Left lung (tissue), 4 donors: ENCODE measurements at regions not wholly inside any gene's neighbourhood (a gene's known extent, or its start where the extent isn't known, plus 50 kb on each side); places are given as distances from the start of the nearest gene placed in this dataset.

Experiments used
- ATAC-seq: fragments of 200-7000 bp; cut with Tn5 transposase; one replicate; pipeline ENCODE4 v1.9.1; 2020; ENCODE audit warnings: moderate library complexity
- DNase-seq, 4 donors: peaks; one replicate each; pipeline ENCODE4 v3.0.0-alpha.2; 2013 to 2020
- H3K27ac ChIP-seq, 2 donors: fragments of 200-600 bp; sonication (generic) in 1 of 2; one replicate each; pipeline versions ENCODE4 v1.5.0 to v1.8.0; 2020 to 2021
- H3K27me3 ChIP-seq, 2 donors: fragments of 200-600 bp; sonication (generic) in 1 of 2; one replicate each; pipeline versions ENCODE4 v1.5.0 to v1.8.0; 2020 to 2021
- H3K36me3 ChIP-seq, 2 donors: fragments of 200-600 bp; sonication (generic) in 1 of 2; one replicate each; pipeline versions ENCODE4 v1.5.0 to v1.8.0; 2020 to 2021
- H3K4me1 ChIP-seq, 2 donors: fragments of 200-600 bp; one replicate each; pipeline ENCODE4 v1.8.0; 2021
- H3K4me3 ChIP-seq, 2 donors: fragments of 200-600 bp; sonication (generic) in 1 of 2; one replicate each; pipeline versions ENCODE4 v1.5.0 to v1.8.0; 2020 to 2021; ENCODE audit warnings: mild to moderate bottlenecking in 1 of 2
- H3K9me3 ChIP-seq, 2 donors: fragments of 200-600 bp; sonication (generic) in 1 of 2; one replicate each; pipeline versions ENCODE4 v1.5.0 to v1.8.0; 2020 to 2021
- intact Hi-C, 2 donors: fragments of 100-400 bp; cut with DNase I; formaldehyde crosslinking; loops; one replicate each; pipeline versions ENCODE4 v1.11.2 to v1.14.2; 2022
- TF ChIP-seq, protein P1 (sequence below), 2 donors: fragments of 200-600 bp; sonication (generic) in 1 of 2; IDR thresholded peaks; one replicate each; pipeline versions ENCODE4 v1.5.0 to v1.8.0; 2021; ENCODE audit warnings: antibody characterized with exemption in 2 of 2
- donor health status: DM: no; HTN: yes; CAD: no.
- donor health status: DM: no; HTN: no; CAD: no.

DNA sequence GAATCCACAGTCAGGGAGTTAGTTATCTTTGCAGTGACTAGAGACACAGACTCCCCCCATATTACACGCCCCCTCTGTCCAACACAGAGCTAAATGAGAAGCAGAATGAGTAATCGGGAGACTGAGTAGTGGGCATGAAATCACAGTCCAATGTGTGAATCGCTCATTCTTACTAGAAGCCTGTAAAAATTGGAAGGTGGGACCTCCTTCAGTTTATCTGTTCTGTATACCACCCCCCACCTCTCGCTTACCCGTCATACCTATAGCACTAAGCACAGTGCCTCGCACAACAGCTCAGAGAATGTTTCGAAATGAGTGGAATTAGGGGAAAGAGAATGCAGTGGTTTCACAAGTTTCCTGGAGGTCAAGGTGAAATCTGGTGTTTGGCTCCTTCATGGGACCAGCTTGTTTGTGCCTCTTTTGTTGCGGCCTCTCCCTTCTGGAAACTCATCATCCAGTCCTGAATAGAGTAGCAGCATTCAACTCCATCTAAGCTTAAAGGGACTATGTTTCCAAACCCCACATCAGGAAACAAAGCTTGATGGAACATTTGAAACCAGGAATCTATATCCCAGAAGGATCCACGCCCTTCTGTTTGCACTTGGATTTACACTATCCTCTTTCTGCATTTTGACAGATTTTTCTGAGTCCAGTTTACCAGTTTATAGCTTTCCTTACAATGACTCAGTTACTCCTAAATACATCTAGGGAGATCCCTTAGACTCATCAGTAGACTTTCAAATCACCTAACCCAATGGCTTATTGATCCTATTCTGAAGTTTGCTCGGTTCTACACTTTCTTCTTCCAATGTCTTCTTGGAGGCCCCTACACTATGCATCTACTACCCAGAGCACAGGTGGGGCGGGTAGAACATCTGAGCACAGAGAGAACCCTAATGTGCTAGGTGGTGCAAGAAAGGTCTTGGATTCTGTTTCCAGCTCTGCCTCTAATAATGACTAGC, 59.2 kb upstream of the PIM1 start:
- no peaks in the 10 kb centered on the region for H3K27me3 ChIP-seq
- no peak overlapping the region for H3K4me3 ChIP-seq
- ATAC-seq (peak; percentile 15), DNase-seq (no peak)
- H3K36me3 ChIP-seq: no peaks in the 10 kb centered on the region
- TF ChIP-seq, protein P1, sequence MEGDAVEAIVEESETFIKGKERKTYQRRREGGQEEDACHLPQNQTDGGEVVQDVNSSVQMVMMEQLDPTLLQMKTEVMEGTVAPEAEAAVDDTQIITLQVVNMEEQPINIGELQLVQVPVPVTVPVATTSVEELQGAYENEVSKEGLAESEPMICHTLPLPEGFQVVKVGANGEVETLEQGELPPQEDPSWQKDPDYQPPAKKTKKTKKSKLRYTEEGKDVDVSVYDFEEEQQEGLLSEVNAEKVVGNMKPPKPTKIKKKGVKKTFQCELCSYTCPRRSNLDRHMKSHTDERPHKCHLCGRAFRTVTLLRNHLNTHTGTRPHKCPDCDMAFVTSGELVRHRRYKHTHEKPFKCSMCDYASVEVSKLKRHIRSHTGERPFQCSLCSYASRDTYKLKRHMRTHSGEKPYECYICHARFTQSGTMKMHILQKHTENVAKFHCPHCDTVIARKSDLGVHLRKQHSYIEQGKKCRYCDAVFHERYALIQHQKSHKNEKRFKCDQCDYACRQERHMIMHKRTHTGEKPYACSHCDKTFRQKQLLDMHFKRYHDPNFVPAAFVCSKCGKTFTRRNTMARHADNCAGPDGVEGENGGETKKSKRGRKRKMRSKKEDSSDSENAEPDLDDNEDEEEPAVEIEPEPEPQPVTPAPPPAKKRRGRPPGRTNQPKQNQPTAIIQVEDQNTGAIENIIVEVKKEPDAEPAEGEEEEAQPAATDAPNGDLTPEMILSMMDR (IDR thresholded peaks at IDR 0.05): no peak
- H3K9me3 ChIP-seq: no peaks in the 10 kb centered on the region
- H3K27ac ChIP-seq: no peak overlapping the region
- intact Hi-C loops: no loop called here
- H3K4me1 ChIP-seq: peaks cover 0 to 9% of the 10 kb centered on the region in 2 donors

DNA sequence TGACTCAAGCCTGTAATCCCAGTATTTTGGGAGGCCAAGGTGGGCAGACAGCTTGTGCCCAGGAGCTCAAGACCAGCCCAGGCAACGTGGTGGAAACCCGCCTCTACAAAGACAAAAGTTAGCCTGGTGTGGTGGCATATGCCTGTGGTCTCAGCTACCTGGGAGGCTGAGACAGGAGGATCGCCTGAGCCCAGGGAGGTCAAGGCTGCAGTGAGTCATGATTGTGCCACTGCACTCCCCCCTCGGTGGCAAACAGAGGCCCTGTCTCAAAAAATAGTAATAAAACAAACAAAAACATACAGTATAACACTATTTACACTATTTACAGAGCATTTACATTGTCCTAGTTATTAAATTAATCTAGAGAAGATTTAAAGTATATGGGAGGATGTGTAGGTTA, 56.0 kb upstream of the PIM1 start:
- no peaks in the 10 kb centered on the region for H3K9me3 ChIP-seq
- TF ChIP-seq, protein P1 (IDR thresholded peaks at IDR 0.05): no peak
- ATAC-seq: no peak
- peaks cover 0 to 9% of the 10 kb centered on the region in 2 donors for H3K4me1 ChIP-seq
- H3K27ac ChIP-seq: no peak overlapping the region
- intact Hi-C loops: no loop called here
- no peak overlapping the region for H3K4me3 ChIP-seq
- H3K36me3 ChIP-seq: no peaks in the 10 kb centered on the region
- DNase-seq: no peak
- H3K27me3 ChIP-seq: no peaks in the 10 kb centered on the region

DNA sequence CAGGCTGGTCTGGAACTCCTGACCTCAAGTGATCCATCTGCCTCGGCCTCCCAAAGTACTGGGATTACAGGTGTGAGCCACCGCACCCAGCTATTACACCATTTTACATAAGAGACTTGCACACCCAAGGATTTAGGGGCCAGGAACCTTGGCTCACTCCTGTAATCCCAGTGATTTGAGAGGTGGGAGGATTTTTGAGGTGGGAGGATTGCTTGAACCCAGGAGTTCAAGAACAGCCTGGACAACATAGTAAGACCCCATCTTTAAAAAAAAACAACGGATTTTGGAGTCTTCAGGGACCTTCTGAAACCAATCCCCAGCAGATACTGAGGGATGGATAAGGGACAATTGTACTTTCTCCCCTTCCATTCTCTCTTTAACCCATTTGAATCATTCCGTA, 55.3 kb upstream of the PIM1 start:
- TF ChIP-seq, protein P1 (IDR thresholded peaks at IDR 0.05): no peak
- ATAC-seq: no peak
- H3K27me3 ChIP-seq: no peaks in the 10 kb centered on the region
- no peak overlapping the region for H3K27ac ChIP-seq
- intact Hi-C loops: no loop called here
- DNase-seq: no peak
- H3K36me3 ChIP-seq: no peaks in the 10 kb centered on the region
- H3K4me3 ChIP-seq: no peak overlapping the region
- peaks cover 0 to 9% of the 10 kb centered on the region in 2 donors for H3K4me1 ChIP-seq
- H3K9me3 ChIP-seq: no peaks in the 10 kb centered on the region

DNA sequence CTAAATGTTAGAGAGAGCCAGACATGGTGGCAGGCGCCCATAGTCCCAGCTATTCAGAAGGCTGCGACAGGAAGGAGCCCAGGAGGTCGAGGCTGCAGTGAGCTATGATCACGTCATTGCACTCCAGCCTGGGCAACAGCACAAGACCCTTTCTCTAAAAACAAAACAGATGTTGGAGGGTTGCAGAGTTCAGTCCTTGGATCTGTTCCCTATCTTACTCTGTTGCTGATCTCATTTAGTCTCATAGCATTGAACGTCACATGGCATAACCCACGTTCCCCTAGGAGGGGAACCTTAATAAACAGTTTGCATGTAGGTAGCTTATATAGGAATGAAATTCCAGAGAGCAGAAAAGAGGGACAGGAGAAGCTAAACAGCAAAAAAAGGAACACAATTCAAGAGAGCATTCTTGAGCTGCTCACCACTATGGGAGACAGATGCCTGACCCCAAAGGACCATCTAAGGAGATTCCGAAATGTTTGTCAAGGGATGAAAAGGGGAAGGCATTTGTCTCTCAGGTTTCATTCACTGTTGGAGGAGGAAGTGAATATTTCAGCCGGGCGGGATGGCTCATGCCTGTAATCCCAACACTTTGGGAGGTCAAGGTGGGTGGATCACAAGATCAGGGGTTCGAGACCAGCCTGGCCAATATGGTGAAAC, 54.6 kb upstream of the PIM1 start:
- DNase-seq (no peak), ATAC-seq (no peak)
- no peaks in the 10 kb centered on the region for H3K27me3 ChIP-seq
- TF ChIP-seq, protein P1 (IDR thresholded peaks at IDR 0.05): no peak
- no peaks in the 10 kb centered on the region for H3K9me3 ChIP-seq
- intact Hi-C loops: no loop called here
- peaks cover 0 to 7% of the 10 kb centered on the region in 2 donors for H3K4me1 ChIP-seq
- no peak overlapping the region for H3K27ac ChIP-seq
- H3K4me3 ChIP-seq: no peak overlapping the region
- no peaks in the 10 kb centered on the region for H3K36me3 ChIP-seq

DNA sequence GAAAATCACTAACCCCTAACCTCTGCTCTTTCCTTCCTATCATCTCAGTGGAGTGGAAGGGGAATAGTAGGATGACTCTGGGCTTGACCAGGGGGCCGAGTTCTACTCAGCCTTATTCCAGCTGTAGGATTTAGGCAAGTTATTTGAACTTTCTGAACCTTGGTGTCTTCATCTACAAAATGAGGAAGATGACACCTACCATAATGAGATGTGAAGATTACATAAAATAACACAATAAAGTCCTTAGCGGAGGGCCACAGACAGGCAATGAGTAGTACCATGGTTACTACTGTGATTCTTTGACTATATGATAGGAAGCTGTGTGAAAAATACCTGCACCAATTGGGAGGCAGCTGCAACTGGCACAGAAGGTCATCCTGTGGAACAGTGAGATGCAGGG, 53.6 kb upstream of the PIM1 start:
- ATAC-seq: no peak
- intact Hi-C loops: no loop called here

More for the DNA sequence above, 53.6 kb upstream of the PIM1 start:
- Histone ChIP-seq H3K36me3 (no peaks in the 10 kb centered on the region), H3K9me3 (no peaks in the 10 kb centered on the region), H3K4me1 (no peaks in the 10 kb centered on the region), H3K4me3 (no peak overlapping the region), H3K27me3 (no peaks in the 10 kb centered on the region), H3K27ac (no peak overlapping the region)
- TF ChIP-seq, protein P1 (IDR thresholded peaks at IDR 0.05): no peak
- DNase-seq: no peak
